HepG2 (cell line): ENCODE measurements at regions not wholly inside any gene's neighbourhood (a gene's known extent, or its start where the extent isn't known, plus 50 kb on each side); places are given as distances from the start of the nearest gene placed in this dataset.

Experiments
- ATAC-seq: fragments of 200-7000 bp; cut with Tn5 transposase; 3 replicates; pipeline ENCODE4 v1.9.1; 2020; ENCODE audit warnings: mild to moderate bottlenecking, moderate library complexity
- BruUV-seq: library from RNA; stranded (reverse); fragments of 400-500 nt; replicated peaks from 2 replicates; lab custom pipeline; 2021; lab: Mats Ljungman, UMichigan
- CTCF ChIA-PET: fragments of 300-600 bp; formaldehyde crosslinking; extraction: SDS; loops from one replicate; lab custom pipeline; 2021; ENCODE audit warnings: low total read pairs, inconsistent platforms, low intra/inter-chr PET ratio; lab: Yijun Ruan, JAX
- POLR2A ChIA-PET: fragments of 350-600 bp; sonication (Branson Sonifier 250); formaldehyde crosslinking; loops from one replicate; lab custom pipeline; 2020; ENCODE audit warnings: antibody characterized with exemption, inconsistent platforms; lab: Yijun Ruan, JAX
- DNase-seq: peaks from one replicate; pipeline ENCODE4 v3.0.0-alpha.2; 2015; ENCODE audit warnings: low spot score
- FAIRE-seq: peaks from 3 replicates; lab custom pipeline; 2011; peaks lifted over from hg19 to GRCh38; lab: Jason Lieb, UNC
- H2AFZ ChIP-seq: one replicate; pipeline ENCODE4 v1.6.1; 2011; ENCODE audit warnings: low read length, inconsistent platforms
- H3K27ac ChIP-seq: fragments of 300-600 bp; 3 replicates; pipeline ENCODE4 v1.8.0; 2011; ENCODE audit warnings: mixed run types, mild to moderate bottlenecking, mixed read lengths, low read length, inconsistent platforms; ENCODE audit not compliant: insufficient read depth; ENCODE audit errors: extremely low read length
- H3K27me3 ChIP-seq, 2 experiments: fragments of 200-600 bp in 1 of 2; 2 replicates in 1 of 2; 3 replicates in 1 of 2; pipeline versions ENCODE4 v1.6.0 to v1.8.0; 2011; ENCODE audit warnings: low read length in 2 of 2, mild to moderate bottlenecking in 2 of 2, moderate library complexity in 2 of 2, inconsistent platforms in 1 of 2; ENCODE audit not compliant: insufficient read depth in 2 of 2, control insufficient read depth in 1 of 2
- H3K36me3 ChIP-seq, 2 experiments: fragments of 200-600 bp in 1 of 2; replicated peaks in 1 of 2; 2 replicates in 1 of 2; 3 replicates in 1 of 2; pipeline versions ENCODE4 v1.5.1 to v1.8.0; 2011; ENCODE audit warnings: low read length in 2 of 2, inconsistent platforms in 1 of 2; ENCODE audit not compliant: insufficient read depth in 2 of 2, control insufficient read depth in 1 of 2
- H3K4me1 ChIP-seq: 2 replicates; pipeline ENCODE4 v1.5.1; 2012; ENCODE audit warnings: low read length, inconsistent platforms; ENCODE audit not compliant: insufficient read depth
- H3K4me2 ChIP-seq: 2 replicates; pipeline ENCODE4 v1.6.0; 2011; ENCODE audit warnings: low read depth, low read length, inconsistent platforms
- H3K4me3 ChIP-seq, 3 experiments: fragments of 200-600 bp in 1 of 3; sonication (generic), shearing (Covaris generic) in 1 of 3; replicated peaks in 1 of 3; 2 replicates each; pipeline ENCODE4 v1.5.1; 2011 to 2016; ENCODE audit warnings: low read length in 3 of 3, inconsistent platforms in 2 of 3, low read depth in 2 of 3, mild to moderate bottlenecking in 2 of 3, control low read depth in 1 of 3, mixed read lengths in 1 of 3; ENCODE audit not compliant: insufficient read depth in 1 of 3
- H3K79me2 ChIP-seq: one replicate; pipeline ENCODE4 v1.6.1; 2011; ENCODE audit warnings: low read length, inconsistent platforms; ENCODE audit not compliant: insufficient read depth
- H3K9ac ChIP-seq: 2 replicates; pipeline ENCODE4 v1.6.0; 2011; ENCODE audit warnings: mild to moderate bottlenecking, low read depth, low read length, inconsistent platforms; ENCODE audit not compliant: insufficient read depth
- H3K9me3 ChIP-seq: 2 replicates; pipeline ENCODE4 v1.5.1; 2012; ENCODE audit warnings: mild to moderate bottlenecking, low read length
- H4K20me1 ChIP-seq: 2 replicates; pipeline ENCODE4 v1.6.0; 2011; ENCODE audit warnings: inconsistent platforms, mild to moderate bottlenecking, low read length, moderate library complexity; ENCODE audit not compliant: insufficient read depth
- ARNTL ChIP-seq: sonication (generic); formaldehyde crosslinking; IDR thresholded peaks from 2 replicates; pipeline ENCODE4 v1.4.0; 2020; ENCODE audit warnings: mild to moderate bottlenecking, missing genetic modification reagents
- JARID2 ChIP-seq: sonication (generic); formaldehyde crosslinking; IDR thresholded peaks from 2 replicates; pipeline ENCODE4 v1.8.1; 2023; ENCODE audit warnings: missing genetic modification reagents, inconsistent platforms; ENCODE audit not compliant: insufficient replicate concordance
- JUN ChIP-seq: sonication (generic); formaldehyde crosslinking; IDR thresholded peaks from 2 replicates; pipeline ENCODE4 v1.4.0; 2020; ENCODE audit warnings: mild to moderate bottlenecking, missing genetic modification reagents
- PHF8 ChIP-seq: sonication (generic); formaldehyde crosslinking; IDR thresholded peaks from 2 replicates; pipeline ENCODE4 v1.5.0; 2020; ENCODE audit warnings: missing genetic modification reagents
- POGZ ChIP-seq: sonication (generic); formaldehyde crosslinking; IDR thresholded peaks from 2 replicates; pipeline ENCODE4 v1.4.0; 2020; ENCODE audit warnings: mild to moderate bottlenecking, missing genetic modification reagents
- POLR2AphosphoS5 ChIP-seq: IDR thresholded peaks from 2 replicates; pipeline ENCODE4 v1.6.1; 2012; ENCODE audit warnings: low read depth, low read length
- RXRB ChIP-seq: IDR thresholded peaks from 2 replicates; pipeline ENCODE4 v1.6.1; 2016; ENCODE audit warnings: borderline replicate concordance, missing genetic modification reagents, missing compliant biosample characterization
- SP5 ChIP-seq: IDR thresholded peaks from 2 replicates; pipeline ENCODE4 v1.6.1; 2016; ENCODE audit warnings: low read depth, borderline replicate concordance
- SRSF4 ChIP-seq: fragments of 200-400 bp; formaldehyde crosslinking; IDR thresholded peaks from one replicate; pipeline ENCODE4 v1.6.1; 2018; ENCODE audit warnings: mild to moderate bottlenecking, low read depth, low read length, moderate library complexity; ENCODE audit not compliant: poor library complexity, severe bottlenecking
- ZNF619 ChIP-seq: sonication (generic); formaldehyde crosslinking; IDR thresholded peaks from 2 replicates; pipeline ENCODE4 v1.4.0; 2020; ENCODE audit warnings: mild to moderate bottlenecking, missing genetic modification reagents
- WGBS: methylation state at CpG from one replicate; pipeline ENCODE4 v1.1.6; 2017; ENCODE audit warnings: low lambda C conversion rate; 5-methylcytosine and 5-hydroxymethylcytosine counted together
- in situ Hi-C: cut with HindIII; loops from 2 replicates; pipeline ENCODE4 v1.10.0; 2017; ENCODE audit warnings: low pct_unique_long_range_greater_than_20kb; ENCODE audit not compliant: extremely low pct_ligation_motif_present
- intact Hi-C: fragments of 100-400 bp; cut with micrococcal nuclease; formaldehyde crosslinking; loops from one replicate; pipeline ENCODE4 v1.10.0; 2022; ENCODE audit not compliant: unreplicated experiment
- TF ChIP-seq, protein P1 (sequence below): IDR thresholded peaks from 2 replicates; pipeline ENCODE4 v1.6.1; 2016; ENCODE audit warnings: control low read depth

DNA sequence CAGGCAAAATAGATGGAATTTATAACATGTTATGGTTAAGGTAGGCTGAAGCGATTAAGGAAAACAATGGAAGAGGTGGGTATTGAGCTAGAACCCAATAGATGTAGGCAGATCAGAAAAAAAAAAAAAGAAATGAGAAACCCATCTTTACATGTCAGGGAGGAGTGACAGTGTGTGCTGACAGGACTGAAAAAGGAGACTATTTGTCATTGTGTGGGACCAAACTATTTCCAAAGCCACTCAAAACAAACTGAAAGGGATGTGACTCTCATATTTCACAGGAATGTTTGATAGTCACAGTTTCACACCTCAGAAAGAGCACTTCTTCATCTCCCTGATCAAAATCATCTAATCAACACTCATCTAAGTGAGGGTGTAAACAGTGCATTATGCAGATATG, 122.3 kb upstream of the KIF2A start:
- no peak for DNase-seq
- no peaks in the 10 kb centered on the region for H3K9me3 ChIP-seq
- H3K4me2 ChIP-seq: no peak overlapping the region
- intact Hi-C loops (no loop called here), in situ Hi-C loops (no loop called here)
- no peaks in the 10 kb centered on the region for H3K4me1 ChIP-seq
- H3K36me3 ChIP-seq: no peaks in the 10 kb centered on the region
- H3K27me3 ChIP-seq: no peaks in the 10 kb centered on the region
- no peak overlapping the region for H2AFZ ChIP-seq
- CTCF ChIA-PET: no interaction called here
- ATAC-seq: no peak
- POLR2A ChIA-PET: no interaction called here
- no peak overlapping the region for H3K9ac ChIP-seq
- H3K27ac ChIP-seq: no peak overlapping the region
- H3K79me2 ChIP-seq: no peaks in the 10 kb centered on the region
- BruUV-seq: no TSS peak
- H3K4me3 ChIP-seq: no peak overlapping the region
- H4K20me1 ChIP-seq: no peaks in the 10 kb centered on the region
- WGBS: 0% methylated on average over 1 of the region's 1 CpG
- TF ChIP-seq PHF8 (CRISPR knock-in tag): no peak
- no peak for TF ChIP-seq ARNTL (CRISPR knock-in tag)
- TF ChIP-seq, protein P1, sequence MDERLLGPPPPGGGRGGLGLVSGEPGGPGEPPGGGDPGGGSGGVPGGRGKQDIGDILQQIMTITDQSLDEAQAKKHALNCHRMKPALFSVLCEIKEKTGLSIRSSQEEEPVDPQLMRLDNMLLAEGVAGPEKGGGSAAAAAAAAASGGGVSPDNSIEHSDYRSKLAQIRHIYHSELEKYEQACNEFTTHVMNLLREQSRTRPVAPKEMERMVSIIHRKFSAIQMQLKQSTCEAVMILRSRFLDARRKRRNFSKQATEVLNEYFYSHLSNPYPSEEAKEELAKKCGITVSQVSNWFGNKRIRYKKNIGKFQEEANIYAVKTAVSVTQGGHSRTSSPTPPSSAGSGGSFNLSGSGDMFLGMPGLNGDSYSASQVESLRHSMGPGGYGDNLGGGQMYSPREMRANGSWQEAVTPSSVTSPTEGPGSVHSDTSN (CRISPR knock-in tag): no peak
- TF ChIP-seq RXRB (CRISPR knock-in tag): no peak
- TF ChIP-seq JUN (CRISPR knock-in tag): no peak
- no peak for TF ChIP-seq SRSF4
- no peak for TF ChIP-seq SP5 (CRISPR knock-in tag)
- no peak for TF ChIP-seq ZNF619
- TF ChIP-seq POGZ (CRISPR knock-in tag): no peak
- TF ChIP-seq POLR2AphosphoS5: no peak
- TF ChIP-seq JARID2 (CRISPR knock-in tag): no peak
- TF ChIP-seq, all 625 proteins: peak for 0
- no peak for FAIRE-seq
